ENCODE measurements at regions not wholly inside any gene's neighbourhood (a gene's known extent, or its start where the extent isn't known, plus 50 kb on each side); places are given as distances from the start of the nearest gene placed in this dataset.

DNA sequence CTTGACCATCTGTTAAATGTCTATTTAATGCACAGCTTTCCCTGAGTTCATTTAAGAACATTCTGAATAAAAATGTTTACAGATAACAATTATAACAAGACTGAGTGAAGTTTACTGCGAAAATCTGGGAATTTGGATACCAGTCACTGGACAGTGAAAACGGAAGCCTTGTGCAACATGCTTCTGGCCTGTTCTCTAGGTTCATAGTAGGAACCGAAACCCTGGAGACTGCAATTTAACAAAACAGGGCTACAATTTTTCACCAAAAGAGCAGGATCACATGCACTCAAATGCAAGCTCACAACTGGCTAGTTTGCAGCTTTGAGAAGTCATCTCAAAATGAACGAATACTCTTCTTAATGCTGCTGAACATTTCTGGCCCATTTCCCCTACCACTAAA is 435.9 kb downstream of the NR2F2 start:
- no peak for TF ChIP-seq FOXM1 (IDR thresholded peaks at IDR 0.05; ENCODE audit: borderline replicate concordance)
- no peak for TF ChIP-seq ZNF384 (IDR thresholded peaks at IDR 0.05)
- TF ChIP-seq ARNT (IDR thresholded peaks at IDR 0.05) = no peak
- TF ChIP-seq, protein P1, sequence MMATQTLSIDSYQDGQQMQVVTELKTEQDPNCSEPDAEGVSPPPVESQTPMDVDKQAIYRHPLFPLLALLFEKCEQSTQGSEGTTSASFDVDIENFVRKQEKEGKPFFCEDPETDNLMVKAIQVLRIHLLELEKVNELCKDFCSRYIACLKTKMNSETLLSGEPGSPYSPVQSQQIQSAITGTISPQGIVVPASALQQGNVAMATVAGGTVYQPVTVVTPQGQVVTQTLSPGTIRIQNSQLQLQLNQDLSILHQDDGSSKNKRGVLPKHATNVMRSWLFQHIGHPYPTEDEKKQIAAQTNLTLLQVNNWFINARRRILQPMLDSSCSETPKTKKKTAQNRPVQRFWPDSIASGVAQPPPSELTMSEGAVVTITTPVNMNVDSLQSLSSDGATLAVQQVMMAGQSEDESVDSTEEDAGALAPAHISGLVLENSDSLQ (IDR thresholded peaks at IDR 0.05) = no peak
- TF ChIP-seq SP1 (IDR thresholded peaks at IDR 0.05) = no peak
- TF ChIP-seq NFRKB (IDR thresholded peaks at IDR 0.05) = no peak
- POLR2A ChIA-PET = no interaction called here
- CTCF ChIA-PET = no interaction called here
- DNase-seq (ENCODE audit: extremely low spot score) = no peak

DNA sequence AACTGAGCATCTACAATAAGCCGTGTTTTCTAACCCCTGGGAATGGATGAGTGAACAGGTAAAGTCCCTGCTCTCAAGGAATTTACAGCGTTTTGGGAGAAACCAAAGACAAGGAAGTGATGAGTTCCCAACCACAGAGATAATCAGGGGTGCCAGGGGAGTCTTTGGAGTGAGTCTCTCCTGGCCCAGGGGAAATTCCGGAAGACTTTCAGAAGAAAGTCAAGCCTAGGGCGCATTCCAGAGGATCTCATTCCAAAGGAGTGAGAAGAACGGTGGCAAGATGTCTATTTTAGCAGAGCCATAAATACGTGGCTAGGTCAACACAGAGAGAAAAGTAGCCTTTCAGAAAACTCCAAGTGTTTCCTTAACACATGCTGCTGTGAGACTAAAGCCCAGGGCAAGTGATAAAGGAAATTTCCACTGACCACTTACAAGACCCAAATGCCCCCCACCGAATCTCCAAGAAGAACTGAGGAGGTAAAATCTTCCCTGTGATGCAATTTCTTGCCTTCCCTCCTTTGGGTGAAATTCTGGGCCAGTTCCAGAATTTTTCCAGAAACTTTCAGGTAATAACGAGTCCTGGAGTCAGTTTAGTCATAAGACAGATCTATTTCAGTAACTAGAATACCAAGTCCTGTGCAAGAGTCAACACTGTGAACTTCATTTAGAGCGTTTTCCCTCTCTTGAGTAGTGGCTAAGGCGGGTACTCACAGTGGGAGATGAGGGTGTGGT is 437.4 kb downstream of the NR2F2 start:
- TF ChIP-seq, protein P1 (IDR thresholded peaks at IDR 0.05) = no peak
- no peak for TF ChIP-seq FOXM1 (IDR thresholded peaks at IDR 0.05; ENCODE audit: borderline replicate concordance)
- TF ChIP-seq FOXA1 (IDR thresholded peaks at IDR 0.05) = no peak
- no peak for TF ChIP-seq SP1 (IDR thresholded peaks at IDR 0.05)
- TF ChIP-seq LEF1 (IDR thresholded peaks at IDR 0.05; ENCODE audit: borderline replicate concordance) = no peak
- TF ChIP-seq FOXK2 (IDR thresholded peaks at IDR 0.05) = no peak
- no peak for TF ChIP-seq ELF4 (IDR thresholded peaks at IDR 0.05)
- no peak for TF ChIP-seq BHLHE40 (IDR thresholded peaks at IDR 0.05; ENCODE audit: borderline replicate concordance)
- TF ChIP-seq TARDBP (IDR thresholded peaks at IDR 0.05) = no peak
- no peak for TF ChIP-seq SUZ12 (IDR thresholded peaks at IDR 0.05)
- TF ChIP-seq CTBP1 (IDR thresholded peaks at IDR 0.05; ENCODE audit: borderline replicate concordance) = no peak
- TF ChIP-seq ARNT (IDR thresholded peaks at IDR 0.05) = no peak
- DNase-seq (ENCODE audit: extremely low spot score) = no peak
- ChIA-PET POLR2A (no interaction called here), CTCF (no interaction called here)

DNA sequence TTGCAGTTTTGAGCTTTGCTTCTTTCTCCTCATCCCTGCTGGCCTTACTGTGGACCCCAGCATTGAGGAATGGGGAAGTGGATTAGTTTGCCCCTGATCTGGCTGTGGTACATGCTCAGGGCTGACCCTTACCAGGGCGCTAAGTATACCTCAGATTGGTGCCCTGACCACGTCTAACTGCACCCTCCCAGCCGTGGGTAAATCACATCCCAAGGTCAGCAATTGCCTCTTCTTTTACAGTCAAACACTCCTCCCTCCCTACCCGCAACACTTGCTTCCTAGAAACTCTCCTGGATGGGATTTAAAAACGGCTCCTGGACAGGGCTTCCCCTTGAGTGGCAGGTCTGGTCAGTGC is 437.9 kb downstream of the NR2F2 start:
- CTCF ChIA-PET = no interaction called here
- TF ChIP-seq NFRKB (IDR thresholded peaks at IDR 0.05) (no peak), FOXK2 (IDR thresholded peaks at IDR 0.05) (no peak), SUZ12 (IDR thresholded peaks at IDR 0.05) (no peak), BHLHE40 (IDR thresholded peaks at IDR 0.05; ENCODE audit: borderline replicate concordance) (no peak), LEF1 (IDR thresholded peaks at IDR 0.05; ENCODE audit: borderline replicate concordance) (no peak), ELF4 (IDR thresholded peaks at IDR 0.05) (no peak)
- no peak for DNase-seq (ENCODE audit: extremely low spot score)
- POLR2A ChIA-PET = no interaction called here

DNA sequence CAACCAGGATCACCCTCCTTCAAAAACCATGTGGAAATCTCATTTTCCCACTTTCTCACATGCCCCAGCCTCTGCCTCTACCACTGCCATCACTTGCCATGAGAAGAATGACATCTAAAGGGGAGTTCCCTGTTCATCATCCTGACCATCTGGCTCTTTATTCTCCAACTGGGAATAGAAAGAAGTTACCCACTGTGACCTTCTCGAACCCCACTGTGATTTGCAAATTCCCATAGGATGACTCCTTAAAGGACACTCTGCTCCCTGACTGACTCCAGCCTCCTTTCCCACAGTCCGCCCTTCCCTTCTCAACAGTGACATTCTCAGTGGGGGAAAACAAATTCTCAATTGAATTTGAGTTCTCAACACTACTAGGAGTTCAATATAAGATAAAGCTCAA is 440.5 kb downstream of the NR2F2 start:
- TF ChIP-seq SP1 (IDR thresholded peaks at IDR 0.05) = no peak
- TF ChIP-seq, protein P1 (IDR thresholded peaks at IDR 0.05) = no peak
- TF ChIP-seq ZNF384 (IDR thresholded peaks at IDR 0.05) = no peak
- TF ChIP-seq SUZ12 (IDR thresholded peaks at IDR 0.05) = no peak
- no peak for TF ChIP-seq ARNT (IDR thresholded peaks at IDR 0.05)
- no peak for TF ChIP-seq TARDBP (IDR thresholded peaks at IDR 0.05)
- TF ChIP-seq LEF1 (IDR thresholded peaks at IDR 0.05; ENCODE audit: borderline replicate concordance) = no peak
- TF ChIP-seq BHLHE40 (IDR thresholded peaks at IDR 0.05; ENCODE audit: borderline replicate concordance) = no peak
- TF ChIP-seq ELF4 (IDR thresholded peaks at IDR 0.05) = no peak
- no peak for TF ChIP-seq NFRKB (IDR thresholded peaks at IDR 0.05)
- TF ChIP-seq FOXK2 (IDR thresholded peaks at IDR 0.05) = no peak
- TF ChIP-seq FOXM1 (IDR thresholded peaks at IDR 0.05; ENCODE audit: borderline replicate concordance) = no peak
- TF ChIP-seq CTBP1 (IDR thresholded peaks at IDR 0.05; ENCODE audit: borderline replicate concordance) = no peak
- TF ChIP-seq L3MBTL2 (conservative IDR thresholded peaks at IDR 0.05) = no peak
- TF ChIP-seq FOXA1 (IDR thresholded peaks at IDR 0.05) = no peak
- TF ChIP-seq HDGF (IDR thresholded peaks at IDR 0.05; ENCODE audit: borderline replicate concordance) = no peak
- POLR2A ChIA-PET = no interaction called here
- no peak for DNase-seq (ENCODE audit: extremely low spot score)
- CTCF ChIA-PET = interaction anchor here (1.5 kb wide), 1 partner anchor 14 kb away, joined by 4 read pairs; no protein-coding TSS in a partner anchor

DNA sequence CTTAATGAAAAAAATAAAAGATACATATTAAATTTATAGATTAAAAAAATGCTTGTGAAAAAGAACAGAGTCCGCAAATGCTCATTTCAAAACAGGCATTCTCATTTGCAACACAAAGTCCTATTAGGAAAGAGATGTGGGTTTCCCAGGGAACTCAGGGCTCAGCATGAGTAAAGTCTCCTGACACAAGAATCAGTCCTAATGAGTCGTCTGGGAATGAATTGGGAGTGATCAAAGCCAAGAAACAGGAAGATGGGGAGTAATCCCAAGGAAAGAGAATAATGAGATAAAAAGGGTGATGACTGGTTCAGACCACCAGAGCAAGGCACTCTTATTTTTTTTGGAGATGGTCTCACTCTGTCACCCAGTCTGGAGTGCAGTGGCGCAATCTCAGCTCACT is 443.7 kb downstream of the NR2F2 start:
- ChIA-PET POLR2A (no interaction called here), CTCF (no interaction called here)
- TF ChIP-seq FOXA1 (IDR thresholded peaks at IDR 0.05) = no peak
- TF ChIP-seq SP1 (IDR thresholded peaks at IDR 0.05) = no peak
- no peak for TF ChIP-seq HDGF (IDR thresholded peaks at IDR 0.05; ENCODE audit: borderline replicate concordance)
- no peak for TF ChIP-seq TARDBP (IDR thresholded peaks at IDR 0.05)
- no peak for TF ChIP-seq CTBP1 (IDR thresholded peaks at IDR 0.05; ENCODE audit: borderline replicate concordance)
- no peak for TF ChIP-seq ZNF384 (IDR thresholded peaks at IDR 0.05)
- no peak for TF ChIP-seq FOXM1 (IDR thresholded peaks at IDR 0.05; ENCODE audit: borderline replicate concordance)
- DNase-seq (ENCODE audit: extremely low spot score) = no peak

DNA sequence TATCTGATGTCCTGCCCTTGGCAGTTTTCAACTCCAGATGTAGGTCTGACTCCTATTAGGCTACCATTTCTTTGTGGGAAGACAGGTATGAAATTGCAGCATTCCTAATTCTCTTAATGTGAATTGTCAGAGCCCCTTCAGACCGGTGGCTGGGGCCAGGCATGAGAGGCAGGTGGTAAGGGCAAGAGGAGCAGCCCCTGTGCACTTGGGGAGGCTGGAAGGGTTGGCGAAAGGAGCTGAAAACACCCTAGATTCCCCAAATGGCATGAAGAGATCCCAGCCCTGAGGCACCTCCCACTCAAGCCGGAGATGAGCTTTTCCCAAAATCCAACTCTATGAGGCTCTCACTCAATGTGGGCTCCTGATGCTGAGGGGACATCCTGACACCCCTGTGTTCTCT is 453.2 kb downstream of the NR2F2 start:
- no peak for DNase-seq (ENCODE audit: extremely low spot score)
- POLR2A ChIA-PET = no interaction called here
- CTCF ChIA-PET = no interaction called here
- TF ChIP-seq, protein P1 (IDR thresholded peaks at IDR 0.05) = no peak
- no peak for TF ChIP-seq ELF4 (IDR thresholded peaks at IDR 0.05)
- TF ChIP-seq TARDBP (IDR thresholded peaks at IDR 0.05) = no peak
- no peak for TF ChIP-seq FOXA1 (IDR thresholded peaks at IDR 0.05)
- no peak for TF ChIP-seq SP1 (IDR thresholded peaks at IDR 0.05)
- no peak for TF ChIP-seq BHLHE40 (IDR thresholded peaks at IDR 0.05; ENCODE audit: borderline replicate concordance)
- TF ChIP-seq NFRKB (IDR thresholded peaks at IDR 0.05) = no peak
- TF ChIP-seq HDGF (IDR thresholded peaks at IDR 0.05; ENCODE audit: borderline replicate concordance) = no peak
- no peak for TF ChIP-seq FOXM1 (IDR thresholded peaks at IDR 0.05; ENCODE audit: borderline replicate concordance)
- TF ChIP-seq LEF1 (IDR thresholded peaks at IDR 0.05; ENCODE audit: borderline replicate concordance) = no peak
- no peak for TF ChIP-seq ZNF384 (IDR thresholded peaks at IDR 0.05)

Data from HEK293T (cell line).